Suppressor macrophage treated with lipopolysaccharide for 1 hour (primary cell): ENCODE measurements at regions not wholly inside any gene's neighbourhood (a gene's known extent, or its start where the extent isn't known, plus 50 kb on each side); places are given as distances from the start of the nearest gene placed in this dataset.
A peak's percentile ranks its signal among the peaks of the same experiment; 100 is the strongest.

Source experiments
- DNase-seq, 3 donors: peaks; one replicate each; pipeline ENCODE4 v3.0.0-alpha.2; 2020 to 2022

GRCh38 chr11:87401653-87402052 lies 363.9 kb downstream of the TMEM135 start:
- no peak for DNase-seq

GRCh38 chr11:87399341-87399740 lies 361.6 kb downstream of the TMEM135 start:
- no peak for DNase-seq

- no peak for DNase-seq
These were observed 361.2 kb downstream of the TMEM135 start for GRCh38 chr11:87398931-87399330.

DNA sequence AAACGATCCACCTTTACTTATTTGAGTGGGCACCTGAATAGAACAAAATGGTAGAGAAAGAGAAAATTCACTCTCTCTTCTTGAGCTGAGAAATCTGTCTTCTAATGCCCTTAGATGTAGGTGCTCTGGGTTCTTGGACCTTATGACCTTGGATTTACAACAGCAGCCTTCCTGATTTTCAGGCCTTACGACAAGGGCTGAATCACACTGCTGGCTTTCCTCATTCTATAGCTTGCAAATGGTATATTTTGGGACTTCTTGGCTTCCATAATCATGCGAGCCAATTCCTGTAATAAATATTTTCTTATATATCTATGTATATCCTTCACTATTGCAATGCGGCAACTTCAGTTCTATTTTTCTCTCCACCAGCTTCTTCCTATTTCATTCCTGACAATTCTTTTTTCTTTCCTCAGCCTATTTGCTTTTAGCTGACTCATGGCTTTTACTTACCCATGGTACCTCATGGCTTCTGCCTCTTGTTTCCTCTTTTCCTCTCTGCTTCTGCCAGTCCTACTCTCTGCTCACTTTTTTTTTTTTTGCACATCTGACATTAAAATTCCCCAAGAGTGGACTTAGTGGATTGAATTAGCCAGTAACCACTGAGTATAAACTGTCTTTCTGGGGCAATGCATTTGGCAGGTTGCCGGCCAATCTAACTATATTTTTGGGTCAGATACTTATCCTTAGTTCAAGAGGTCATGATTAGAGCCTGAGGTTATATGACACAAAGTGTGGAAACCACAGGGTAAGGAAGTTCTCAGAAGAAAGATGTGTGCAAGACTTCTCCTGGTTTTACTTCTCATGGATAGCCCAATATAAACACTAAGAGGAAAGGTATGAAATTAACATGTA lies 359.5 kb downstream of the TMEM135 start:
- DNase-seq = peak; percentile 33 to 51 (median 43)

DNA sequence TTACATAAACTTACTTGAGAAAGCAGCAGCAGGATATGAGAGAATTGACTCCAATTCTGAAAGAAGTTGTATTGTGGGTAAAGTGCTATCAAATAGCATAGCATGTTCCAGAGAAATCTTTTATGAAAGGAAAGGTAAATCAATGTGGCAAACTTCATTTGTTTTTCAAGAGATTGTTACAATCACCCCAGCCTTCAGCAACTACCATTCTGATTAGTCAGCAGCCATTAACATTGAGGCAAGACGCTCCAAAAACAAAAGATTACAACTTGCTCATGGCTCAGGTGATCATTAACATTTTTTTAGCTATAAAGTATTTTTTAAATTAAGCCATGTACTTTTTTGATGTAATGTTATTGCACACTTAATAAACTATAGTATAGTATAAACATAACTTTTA lies 357.2 kb downstream of the TMEM135 start:
- DNase-seq = no peak

GRCh38 chr11:87392665-87393064 lies 354.9 kb downstream of the TMEM135 start:
- no peak for DNase-seq

DNA sequence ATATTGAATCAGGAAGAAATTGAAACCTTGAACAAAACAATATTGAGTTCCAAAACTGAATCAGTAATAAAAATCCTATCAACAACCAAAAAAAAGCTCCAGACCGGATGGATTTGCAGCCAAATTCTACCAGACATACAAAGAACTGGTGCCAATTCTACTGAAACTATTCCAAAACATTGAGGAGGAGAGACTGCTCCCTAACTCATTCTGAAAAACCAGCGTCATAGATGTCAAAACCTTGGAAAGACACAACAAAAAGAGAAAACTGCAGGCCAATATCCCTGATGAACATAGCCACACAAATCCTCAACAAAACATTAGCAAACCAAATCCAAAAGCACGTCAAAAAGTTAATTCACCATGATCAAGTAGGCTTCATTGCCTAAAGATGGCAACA lies 353.8 kb downstream of the TMEM135 start:
- no peak for DNase-seq

- DNase-seq = no peak
These were observed 346.5 kb downstream of the TMEM135 start for GRCh38 chr11:87384078-87384729.

DNA sequence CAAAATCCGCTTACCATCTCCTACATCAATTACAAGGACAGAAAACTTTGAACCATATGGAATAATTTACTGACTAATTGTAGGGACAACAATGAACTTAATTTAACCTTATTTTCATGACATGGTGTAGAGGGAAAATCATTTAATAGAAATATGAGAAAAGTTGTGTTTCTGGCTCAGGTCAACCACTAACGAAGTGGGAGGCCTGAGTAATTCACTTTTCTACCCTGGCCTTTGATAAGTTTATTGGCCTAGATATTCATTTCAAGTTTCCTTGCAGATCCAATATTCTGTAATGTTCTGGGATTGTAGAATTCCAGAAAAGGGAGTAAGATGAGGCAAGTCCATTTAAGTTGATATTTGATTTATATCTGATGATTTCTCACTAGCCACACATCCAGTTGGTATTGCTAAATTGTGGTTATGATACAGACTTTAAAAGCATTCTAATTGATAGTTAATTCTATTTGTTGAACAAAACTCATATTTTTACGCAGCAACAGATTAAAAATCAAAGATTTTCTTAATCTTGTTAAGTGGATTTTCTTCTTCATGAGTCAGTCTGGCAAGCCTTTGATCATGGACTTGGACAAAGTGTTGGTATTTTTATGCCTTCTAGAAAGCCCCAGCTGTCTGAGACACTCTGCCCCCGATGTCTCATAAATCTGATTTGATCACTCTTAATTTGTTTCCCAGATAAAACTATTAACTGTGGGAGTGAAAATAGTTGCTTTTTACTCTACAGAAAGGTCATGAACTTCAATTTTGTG lies 336.5 kb downstream of the TMEM135 start:
- no peak for DNase-seq
